B cell (primary cell): ENCODE measurements at regions not wholly inside any gene's neighbourhood (a gene's known extent, or its start where the extent isn't known, plus 50 kb on each side); places are given as distances from the start of the nearest gene placed in this dataset.

ENCODE experiments used
- CTCF ChIP-seq: fragments of 200-600 bp; IDR thresholded peaks from one replicate; pipeline ENCODE4 v1.8.0; 2022; ENCODE audit warnings: antibody characterized with exemption, mild to moderate bottlenecking
- EZH2 ChIP-seq: IDR thresholded peaks from 2 replicates; pipeline ENCODE4 v1.6.1; 2012; ENCODE audit warnings: borderline replicate concordance, low read depth, mild to moderate bottlenecking, moderate library complexity, low read length; ENCODE audit not compliant: insufficient read depth, poor library complexity, severe bottlenecking

- no peak for TF ChIP-seq EZH2
- no peak for TF ChIP-seq CTCF
Measured at GRCh38 chr18:78510636-78511035, 469.0 kb upstream of the SALL3 start.
